ENCODE measurements at regions not wholly inside any gene's neighbourhood (a gene's known extent, or its start where the extent isn't known, plus 50 kb on each side); places are given as distances from the start of the nearest gene placed in this dataset.

- Mint-ChIP-seq H3K4me1 (no peaks in the 10 kb centered on the region), H3K4me3 (no peak overlapping the region), H3K27ac (no peak overlapping the region), H3K36me3 (no peaks in the 10 kb centered on the region), H3K27me3 (no peaks in the 10 kb centered on the region), H3K9me3 (peaks cover 2 to 6% of the 10 kb centered on the region in 2 donors)
- DNase-seq, result no peak
- ATAC-seq (replicated peaks), result peak; percentile 72 to 83
Observed at GRCh38 chr2:155412598-155412997, 714.1 kb downstream of the KCNJ3 start.

- no peak for DNase-seq
- Mint-ChIP-seq H3K36me3 (no peaks in the 10 kb centered on the region), H3K9me3 (peaks cover 11 to 14% of the 10 kb centered on the region in 2 donors), H3K27ac (no peak overlapping the region), H3K4me1 (no peaks in the 10 kb centered on the region), H3K27me3 (no peaks in the 10 kb centered on the region), H3K4me3 (no peak overlapping the region)
- no peak for ATAC-seq (replicated peaks)
Observed at GRCh38 chr2:155404433-155405002, 706.0 kb downstream of the KCNJ3 start.

GRCh38 chr2:155393406-155393805 lies 694.9 kb downstream of the KCNJ3 start:
- DNase-seq, result no peak
- no peaks in the 10 kb centered on the region for H3K9me3 Mint-ChIP-seq
- ATAC-seq (replicated peaks), result no peak
- H3K27ac Mint-ChIP-seq, result no peak overlapping the region
- H3K4me3 Mint-ChIP-seq, result no peak overlapping the region
- H3K4me1 Mint-ChIP-seq, result no peaks in the 10 kb centered on the region
- no peaks in the 10 kb centered on the region for H3K27me3 Mint-ChIP-seq
- no peaks in the 10 kb centered on the region for H3K36me3 Mint-ChIP-seq

- Mint-ChIP-seq H3K9me3 (no peaks in the 10 kb centered on the region), H3K4me1 (no peaks in the 10 kb centered on the region), H3K4me3 (no peak overlapping the region), H3K36me3 (no peaks in the 10 kb centered on the region), H3K27ac (no peak overlapping the region), H3K27me3 (no peaks in the 10 kb centered on the region)
- no peak for DNase-seq
- no peak for ATAC-seq (replicated peaks)
Observed at GRCh38 chr2:155391613-155392130, 693.2 kb downstream of the KCNJ3 start.

GRCh38 chr2:155389224-155389623 lies 690.7 kb downstream of the KCNJ3 start:
- H3K27ac Mint-ChIP-seq, result no peak overlapping the region
- no peaks in the 10 kb centered on the region for H3K9me3 Mint-ChIP-seq
- H3K4me3 Mint-ChIP-seq, result no peak overlapping the region
- DNase-seq (no peak), ATAC-seq (replicated peaks) (no peak)
- H3K27me3 Mint-ChIP-seq, result no peaks in the 10 kb centered on the region
- no peaks in the 10 kb centered on the region for H3K4me1 Mint-ChIP-seq
- H3K36me3 Mint-ChIP-seq, result no peaks in the 10 kb centered on the region

- no peaks in the 10 kb centered on the region for H3K4me1 Mint-ChIP-seq
- DNase-seq (no peak), ATAC-seq (replicated peaks) (no peak)
- no peaks in the 10 kb centered on the region for H3K27me3 Mint-ChIP-seq
- no peak overlapping the region for H3K4me3 Mint-ChIP-seq
- no peaks in the 10 kb centered on the region for H3K36me3 Mint-ChIP-seq
- no peak overlapping the region for H3K27ac Mint-ChIP-seq
- H3K9me3 Mint-ChIP-seq, result no peaks in the 10 kb centered on the region
Observed at GRCh38 chr2:155384555-155385123, 686.1 kb downstream of the KCNJ3 start.

GRCh38 chr2:155382776-155383175 lies 684.3 kb downstream of the KCNJ3 start:
- peak in 1 of 2 donors; percentile 14 for ATAC-seq (replicated peaks)
- Mint-ChIP-seq H3K9me3 (no peaks in the 10 kb centered on the region), H3K27me3 (no peaks in the 10 kb centered on the region), H3K36me3 (no peaks in the 10 kb centered on the region), H3K27ac (no peak overlapping the region), H3K4me3 (no peak overlapping the region), H3K4me1 (peaks cover 0 to 2% of the 10 kb centered on the region in 2 donors)
- DNase-seq, result no peak

GRCh38 chr2:155381436-155381835 lies 682.9 kb downstream of the KCNJ3 start:
- Mint-ChIP-seq H3K4me1 (peaks cover 0 to 2% of the 10 kb centered on the region in 2 donors), H3K36me3 (no peaks in the 10 kb centered on the region), H3K4me3 (no peak overlapping the region), H3K27ac (no peak overlapping the region), H3K27me3 (no peaks in the 10 kb centered on the region), H3K9me3 (no peaks in the 10 kb centered on the region)
- no peak for DNase-seq
- ATAC-seq (replicated peaks), result no peak

- ATAC-seq (replicated peaks) (no peak), DNase-seq (no peak)
- peaks cover 0 to 2% of the 10 kb centered on the region in 2 donors for H3K4me1 Mint-ChIP-seq
- H3K27me3 Mint-ChIP-seq, result no peaks in the 10 kb centered on the region
- H3K36me3 Mint-ChIP-seq, result no peaks in the 10 kb centered on the region
- no peak overlapping the region for H3K27ac Mint-ChIP-seq
- no peaks in the 10 kb centered on the region for H3K9me3 Mint-ChIP-seq
- no peak overlapping the region for H3K4me3 Mint-ChIP-seq
Observed at GRCh38 chr2:155379494-155379893, 681.0 kb downstream of the KCNJ3 start.

- no peak overlapping the region for H3K4me3 Mint-ChIP-seq
- H3K36me3 Mint-ChIP-seq, result no peaks in the 10 kb centered on the region
- H3K27ac Mint-ChIP-seq, result no peak overlapping the region
- DNase-seq (no peak), ATAC-seq (replicated peaks) (peak; percentile 60 to 63)
- no peaks in the 10 kb centered on the region for H3K9me3 Mint-ChIP-seq
- H3K27me3 Mint-ChIP-seq, result no peaks in the 10 kb centered on the region
- H3K4me1 Mint-ChIP-seq, result peaks cover 0 to 2% of the 10 kb centered on the region in 2 donors
Observed at GRCh38 chr2:155377931-155378444, 679.5 kb downstream of the KCNJ3 start.

- ATAC-seq (replicated peaks), result no peak
- Mint-ChIP-seq H3K36me3 (no peaks in the 10 kb centered on the region), H3K27ac (no peak overlapping the region), H3K4me1 (peaks cover 0 to 2% of the 10 kb centered on the region in 2 donors), H3K27me3 (no peaks in the 10 kb centered on the region), H3K9me3 (no peaks in the 10 kb centered on the region), H3K4me3 (no peak overlapping the region)
- no peak for DNase-seq
Observed at GRCh38 chr2:155377266-155377680, 678.8 kb downstream of the KCNJ3 start.

GRCh38 chr2:155372969-155373368 lies 674.5 kb downstream of the KCNJ3 start:
- Mint-ChIP-seq H3K36me3 (no peaks in the 10 kb centered on the region), H3K4me3 (no peak overlapping the region), H3K9me3 (no peaks in the 10 kb centered on the region), H3K4me1 (no peaks in the 10 kb centered on the region), H3K27me3 (no peaks in the 10 kb centered on the region), H3K27ac (no peak overlapping the region)
- DNase-seq (no peak), ATAC-seq (replicated peaks) (no peak)

- Mint-ChIP-seq H3K36me3 (no peaks in the 10 kb centered on the region), H3K27me3 (no peaks in the 10 kb centered on the region), H3K27ac (no peak overlapping the region), H3K4me3 (no peak overlapping the region), H3K9me3 (no peaks in the 10 kb centered on the region), H3K4me1 (no peaks in the 10 kb centered on the region)
- ATAC-seq (replicated peaks) (peak in 1 of 2 donors; percentile 33), DNase-seq (no peak)
Observed at GRCh38 chr2:155368934-155369333, 670.4 kb downstream of the KCNJ3 start.

GRCh38 chr2:155364766-155365165 lies 666.3 kb downstream of the KCNJ3 start:
- DNase-seq, result no peak
- no peak overlapping the region for H3K4me3 Mint-ChIP-seq
- H3K27me3 Mint-ChIP-seq, result no peaks in the 10 kb centered on the region
- no peaks in the 10 kb centered on the region for H3K9me3 Mint-ChIP-seq
- no peak for ATAC-seq (replicated peaks)
- H3K4me1 Mint-ChIP-seq, result no peaks in the 10 kb centered on the region
- no peak overlapping the region for H3K27ac Mint-ChIP-seq
- no peaks in the 10 kb centered on the region for H3K36me3 Mint-ChIP-seq

- Mint-ChIP-seq H3K36me3 (no peaks in the 10 kb centered on the region), H3K27ac (no peak overlapping the region)
- no peak for ATAC-seq (replicated peaks)
Observed at GRCh38 chr2:155363349-155363888, 664.9 kb downstream of the KCNJ3 start.

More at GRCh38 chr2:155363349-155363888, 664.9 kb downstream of the KCNJ3 start:
- no peak for DNase-seq
- Mint-ChIP-seq H3K4me1 (no peaks in the 10 kb centered on the region), H3K27me3 (no peaks in the 10 kb centered on the region), H3K4me3 (no peak overlapping the region), H3K9me3 (peaks cover 3% of the 10 kb centered on the region in 2 donors)

Measured in stimulated activated naive B cell treated with anti-CD40 and anti-IgM and Interleukin-4, amounts not matched to agents 10 μg/mL and 1 μg/mL and 100 μg/mL, for 72 hours (primary cell).